GM23338 (cell line): ENCODE measurements at regions not wholly inside any gene's neighbourhood (a gene's known extent, or its start where the extent isn't known, plus 50 kb on each side); places are given as distances from the start of the nearest gene placed in this dataset.

Experiments used
- ATAC-seq: fragments of 200-7000 bp; cut with Tn5 transposase; 3 replicates; pipeline ENCODE4 v1.9.1; 2020
- DNase-seq: peaks from one replicate; pipeline ENCODE4 v3.0.0-alpha.2; 2015; ENCODE audit warnings: low spot score
- H2AFZ ChIP-seq: fragments of 200-600 bp; sonication (generic); 2 replicates; pipeline ENCODE4 v1.8.0; 2016; ENCODE audit warnings: antibody characterized with exemption, mild to moderate bottlenecking, moderate library complexity
- H3F3A ChIP-seq: fragments of 200-600 bp; sonication (generic); replicated peaks from 2 replicates; pipeline ENCODE4 v1.8.0; 2017; ENCODE audit warnings: antibody characterized with exemption, mixed run types, low read depth
- H3K27ac ChIP-seq: fragments of 200-600 bp; sonication (generic); 2 replicates; pipeline ENCODE4 v1.6.1; 2016; ENCODE audit warnings: low read depth
- H3K27me3 ChIP-seq: fragments of 200-600 bp; sonication (generic); 2 replicates; pipeline ENCODE4 v1.8.0; 2016; ENCODE audit warnings: mild to moderate bottlenecking, mixed run types, moderate library complexity; ENCODE audit not compliant: insufficient read depth
- H3K36me3 ChIP-seq: fragments of 200-600 bp; sonication (generic); 2 replicates; pipeline ENCODE4 v1.8.0; 2016; ENCODE audit warnings: mild to moderate bottlenecking; ENCODE audit not compliant: insufficient read depth
- H3K4me1 ChIP-seq: fragments of 200-600 bp; sonication (generic); 2 replicates; pipeline ENCODE4 v1.8.0; 2016; ENCODE audit warnings: mild to moderate bottlenecking, moderate library complexity; ENCODE audit not compliant: insufficient read depth
- H3K4me2 ChIP-seq: fragments of 200-600 bp; sonication (generic); 2 replicates; pipeline ENCODE4 v1.7.1; 2017; ENCODE audit warnings: mixed run types
- H3K4me3 ChIP-seq: fragments of 200-600 bp; sonication (generic); 2 replicates; pipeline ENCODE4 v1.6.1; 2016; ENCODE audit warnings: mixed run types
- H3K79me2 ChIP-seq: fragments of 200-600 bp; sonication (generic); replicated peaks from 2 replicates; pipeline ENCODE4 v1.8.0; 2017; ENCODE audit warnings: mild to moderate bottlenecking; ENCODE audit not compliant: insufficient read depth
- H3K9me2 ChIP-seq: fragments of 200-600 bp; sonication (generic); 2 replicates; pipeline ENCODE4 v1.8.0; 2017; ENCODE audit not compliant: insufficient read depth
- H4K20me1 ChIP-seq: fragments of 200-600 bp; sonication (generic); replicated peaks from 2 replicates; pipeline ENCODE4 v1.8.0; 2017; ENCODE audit warnings: mild to moderate bottlenecking; ENCODE audit not compliant: insufficient read depth
- H3K27ac Mint-ChIP-seq: 2 replicates; pipeline ENCODE4 v1.8.0; 2020; ENCODE audit warnings: inconsistent platforms, mild to moderate bottlenecking, moderate library complexity, mixed read lengths
- H3K27me3 Mint-ChIP-seq: 3 replicates; pipeline ENCODE4 v1.8.0; 2022; ENCODE audit warnings: low read depth, mild to moderate bottlenecking, moderate library complexity, mixed read lengths, inconsistent platforms; ENCODE audit not compliant: insufficient read depth, poor library complexity
- H3K36me3 Mint-ChIP-seq: 3 replicates; pipeline ENCODE4 v1.8.0; 2021; ENCODE audit warnings: low read depth, mild to moderate bottlenecking, inconsistent platforms, moderate library complexity, mixed read lengths
- H3K4me1 Mint-ChIP-seq: 3 replicates; pipeline ENCODE4 v1.8.0; 2020; ENCODE audit warnings: mild to moderate bottlenecking, inconsistent platforms, mixed read lengths
- H3K4me3 Mint-ChIP-seq: 3 replicates; pipeline ENCODE4 v1.8.0; 2021; ENCODE audit warnings: moderate library complexity, mild to moderate bottlenecking, inconsistent platforms, mixed read lengths
- H3K9me3 Mint-ChIP-seq: 3 replicates; pipeline ENCODE4 v1.8.0; 2020; ENCODE audit warnings: moderate library complexity, mild to moderate bottlenecking, inconsistent platforms, mixed read lengths
- CREB1 ChIP-seq: fragments of 250-450 bp; sonication (Bioruptor Pico); IDR thresholded peaks from 2 replicates; pipeline ENCODE4 v1.5.0; 2020; ENCODE audit warnings: low read depth, mild to moderate bottlenecking, moderate library complexity
- EZH2 ChIP-seq: fragments of 200-600 bp; sonication (generic); IDR thresholded peaks from one replicate; pipeline ENCODE4 v1.8.0; 2017; ENCODE audit warnings: antibody characterized with exemption, mild to moderate bottlenecking, low read depth; ENCODE audit not compliant: unreplicated experiment
- EZH2phosphoT487 ChIP-seq: fragments of 200-600 bp; sonication (generic); IDR thresholded peaks from one replicate; pipeline ENCODE4 v1.8.1; 2018; ENCODE audit warnings: antibody characterized with exemption; ENCODE audit not compliant: unreplicated experiment
- STAT1 ChIP-seq: IDR thresholded peaks from one replicate; pipeline ENCODE4 v1.6.1; 2016; ENCODE audit warnings: antibody characterized with exemption; ENCODE audit not compliant: unreplicated experiment
- ZNF114 ChIP-seq: fragments of 250-450 bp; sonication (Bioruptor Pico); IDR thresholded peaks from 2 replicates; pipeline ENCODE4 v1.5.0; 2020; ENCODE audit warnings: mild to moderate bottlenecking, moderate library complexity
- TF ChIP-seq, protein P1 (sequence below), 2 experiments: fragments of 200-600 bp in 1 of 2; sonication (generic) in 1 of 2; conservative IDR thresholded peaks; 2 replicates each; pipeline versions ENCODE4 v1.5.1 to v1.6.1; 2016 to 2017; ENCODE audit warnings: antibody characterized with exemption in 2 of 2, low read depth in 2 of 2, mild to moderate bottlenecking in 2 of 2, moderate library complexity in 1 of 2

- DNase-seq (no peak), ATAC-seq (no peak)
- Histone ChIP-seq H3K27me3 (no peaks in the 10 kb centered on the region), H3K9me2 (peaks cover 12% of the 10 kb centered on the region; the same call in 1 of the 2 replicates), H2AFZ (no peak overlapping the region), H3K36me3 (no peaks in the 10 kb centered on the region; the same call in 1 of the 2 replicates), H3K4me3 (no peak overlapping the region), H3K27ac (no peak overlapping the region), H4K20me1 (no peaks in the 10 kb centered on the region), H3F3A (no peaks in the 10 kb centered on the region), H3K4me2 (no peak overlapping the region), H3K79me2 (no peaks in the 10 kb centered on the region), H3K4me1 (peaks cover 4% of the 10 kb centered on the region; the same call in 1 of the 2 replicates)
- peaks cover 6% of the 10 kb centered on the region; the same call in 2 of the 3 replicates for H3K9me3 Mint-ChIP-seq
- H3K36me3 Mint-ChIP-seq: 0 out of 3 replicates have a peak, but pooled peaks cover 4% of the 10 kb centered on the region
- TF ChIP-seq EZH2phosphoT487 (no peak), STAT1 (no peak), ZNF114 (no peak), EZH2 (no peak), CREB1 (CRISPR knock-in tag) (no peak)
- TF ChIP-seq, protein P1, sequence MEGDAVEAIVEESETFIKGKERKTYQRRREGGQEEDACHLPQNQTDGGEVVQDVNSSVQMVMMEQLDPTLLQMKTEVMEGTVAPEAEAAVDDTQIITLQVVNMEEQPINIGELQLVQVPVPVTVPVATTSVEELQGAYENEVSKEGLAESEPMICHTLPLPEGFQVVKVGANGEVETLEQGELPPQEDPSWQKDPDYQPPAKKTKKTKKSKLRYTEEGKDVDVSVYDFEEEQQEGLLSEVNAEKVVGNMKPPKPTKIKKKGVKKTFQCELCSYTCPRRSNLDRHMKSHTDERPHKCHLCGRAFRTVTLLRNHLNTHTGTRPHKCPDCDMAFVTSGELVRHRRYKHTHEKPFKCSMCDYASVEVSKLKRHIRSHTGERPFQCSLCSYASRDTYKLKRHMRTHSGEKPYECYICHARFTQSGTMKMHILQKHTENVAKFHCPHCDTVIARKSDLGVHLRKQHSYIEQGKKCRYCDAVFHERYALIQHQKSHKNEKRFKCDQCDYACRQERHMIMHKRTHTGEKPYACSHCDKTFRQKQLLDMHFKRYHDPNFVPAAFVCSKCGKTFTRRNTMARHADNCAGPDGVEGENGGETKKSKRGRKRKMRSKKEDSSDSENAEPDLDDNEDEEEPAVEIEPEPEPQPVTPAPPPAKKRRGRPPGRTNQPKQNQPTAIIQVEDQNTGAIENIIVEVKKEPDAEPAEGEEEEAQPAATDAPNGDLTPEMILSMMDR (conservative IDR thresholded peaks at IDR 0.05; ENCODE audit: low read depth in 2 of 2): no peak
- no peak overlapping the region for H3K4me3 Mint-ChIP-seq
- no peak overlapping the region for H3K27ac Mint-ChIP-seq
- H3K4me1 Mint-ChIP-seq: peaks cover 3% of the 10 kb centered on the region; the same call in 1 of the 3 replicates
- no peaks in the 10 kb centered on the region for H3K27me3 Mint-ChIP-seq
Observed at GRCh38 chr5:56499901-56500300, 266.8 kb upstream of the ANKRD55 start.

DNA sequence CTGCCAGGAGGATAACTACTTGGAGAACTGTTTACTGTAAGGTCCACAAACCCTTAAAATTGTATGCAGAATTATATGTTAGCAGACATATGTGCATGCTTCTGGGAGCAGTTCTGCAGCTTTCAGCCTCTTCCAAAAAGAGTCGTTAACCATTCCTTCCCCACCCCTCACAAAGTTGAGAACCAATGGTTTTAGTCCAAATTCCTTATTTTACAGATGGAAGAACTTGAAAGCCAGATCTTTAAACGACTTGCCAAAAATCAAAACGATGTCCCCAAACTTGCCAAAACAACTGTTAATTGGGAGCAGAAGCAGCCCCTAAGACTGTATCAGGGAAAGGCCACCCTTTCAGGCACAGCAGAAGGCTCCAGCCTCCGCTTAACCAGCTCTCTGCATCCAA, 266.4 kb upstream of the ANKRD55 start:
- Mint-ChIP-seq H3K4me3 (no peak overlapping the region), H3K4me1 (peaks cover 6% of the 10 kb centered on the region), H3K27me3 (no peaks in the 10 kb centered on the region), H3K36me3 (0 out of 3 replicates have a peak, but pooled peaks cover 4% of the 10 kb centered on the region), H3K27ac (no peak overlapping the region), H3K9me3 (peaks cover 6% of the 10 kb centered on the region; the same call in 2 of the 3 replicates)
- Histone ChIP-seq H3K27me3 (no peaks in the 10 kb centered on the region), H3F3A (no peaks in the 10 kb centered on the region), H3K79me2 (no peaks in the 10 kb centered on the region), H3K9me2 (peaks cover 12% of the 10 kb centered on the region; the same call in 1 of the 2 replicates), H3K4me2 (no peak overlapping the region), H3K36me3 (no peaks in the 10 kb centered on the region; the same call in 1 of the 2 replicates), H2AFZ (no peak overlapping the region), H4K20me1 (no peaks in the 10 kb centered on the region), H3K4me1 (peaks cover 4% of the 10 kb centered on the region; the same call in 1 of the 2 replicates), H3K4me3 (no peak overlapping the region), H3K27ac (no peak overlapping the region)
- TF ChIP-seq, protein P1 (conservative IDR thresholded peaks at IDR 0.05; ENCODE audit: low read depth in 2 of 2): no peak
- no peak for TF ChIP-seq EZH2
- DNase-seq (no peak), ATAC-seq (no peak)
